HUES64 (cell line): ENCODE measurements at regions not wholly inside any gene's neighbourhood (a gene's known extent, or its start where the extent isn't known, plus 50 kb on each side); places are given as distances from the start of the nearest gene placed in this dataset.

Experiments
- H3K27ac ChIP-seq: 2 replicates; pipeline ENCODE4 v1.7.0; 2013; ENCODE audit warnings: low read depth, low read length, inconsistent platforms
- H3K27me3 ChIP-seq: 2 replicates; pipeline ENCODE4 v1.6.1; 2013; ENCODE audit warnings: mild to moderate bottlenecking, low read length; ENCODE audit not compliant: insufficient read depth
- H3K36me3 ChIP-seq: 2 replicates; pipeline ENCODE4 v1.6.1; 2013; ENCODE audit warnings: mild to moderate bottlenecking, low read length; ENCODE audit not compliant: insufficient read depth
- H3K4me1 ChIP-seq: 2 replicates; pipeline ENCODE4 v1.6.1; 2013; ENCODE audit warnings: mild to moderate bottlenecking, low read length, moderate library complexity; ENCODE audit not compliant: insufficient read depth
- H3K4me3 ChIP-seq: 2 replicates; pipeline ENCODE4 v1.5.1; 2013; ENCODE audit warnings: mild to moderate bottlenecking, low read length, moderate library complexity
- H3K9ac ChIP-seq: 2 replicates; pipeline ENCODE4 v1.6.1; 2013; ENCODE audit warnings: mild to moderate bottlenecking, low read depth, low read length
- H3K9me3 ChIP-seq: 2 replicates; pipeline ENCODE4 v1.6.1; 2013; ENCODE audit warnings: low read depth, low read length; ENCODE audit not compliant: insufficient read depth
- WGBS: fragments of 150-250, 120-280 bp; methylation state at CpG from one replicate; pipeline ENCODE4 v1.1.7; 2013; ENCODE audit warnings: missing lambda C conversion rate; 5-methylcytosine and 5-hydroxymethylcytosine counted together

- Histone ChIP-seq H3K27ac (no peak overlapping the region), H3K9me3 (no peaks in the 10 kb centered on the region), H3K9ac (no peak overlapping the region), H3K4me3 (no peak overlapping the region), H3K4me1 (no peaks in the 10 kb centered on the region), H3K27me3 (no peaks in the 10 kb centered on the region), H3K36me3 (no peaks in the 10 kb centered on the region)
- WGBS = 98% methylated on average over 4 of the region's 5 CpGs
These were observed 63.3 kb upstream of the SLC30A5 start for GRCh38 chr5:69030358-69031062.

GRCh38 chr5:69032009-69032408 lies 61.8 kb upstream of the SLC30A5 start:
- H3K9me3 ChIP-seq = no peaks in the 10 kb centered on the region
- H3K36me3 ChIP-seq = no peaks in the 10 kb centered on the region
- H3K27ac ChIP-seq = no peak overlapping the region
- H3K27me3 ChIP-seq = no peaks in the 10 kb centered on the region
- no peak overlapping the region for H3K4me3 ChIP-seq
- WGBS = 87% methylated on average over 3 of the region's 3 CpGs
- no peaks in the 10 kb centered on the region for H3K4me1 ChIP-seq
- no peak overlapping the region for H3K9ac ChIP-seq

DNA sequence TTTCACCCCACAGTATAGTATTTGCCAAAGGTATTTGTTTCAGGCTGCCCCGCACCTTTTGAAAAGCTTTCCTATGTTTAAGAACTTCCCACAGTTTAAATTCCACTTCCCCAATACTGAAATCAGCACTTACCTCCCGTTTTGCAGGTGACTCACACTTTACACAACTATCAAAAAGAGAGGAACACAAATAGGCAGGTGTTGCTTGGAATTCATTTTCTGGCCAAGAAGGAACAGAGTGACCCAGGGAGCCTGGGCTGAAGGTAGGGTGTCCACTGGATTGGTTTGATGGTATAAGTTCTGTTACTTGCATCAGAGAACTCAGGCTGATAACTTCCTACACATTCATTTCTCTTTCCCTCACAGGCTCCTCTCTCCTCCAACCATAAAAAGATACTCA lies 60.1 kb upstream of the SLC30A5 start:
- Histone ChIP-seq H3K9ac (no peak overlapping the region), H3K36me3 (no peaks in the 10 kb centered on the region), H3K27ac (no peak overlapping the region), H3K27me3 (no peaks in the 10 kb centered on the region), H3K4me3 (no peak overlapping the region), H3K9me3 (no peaks in the 10 kb centered on the region), H3K4me1 (no peaks in the 10 kb centered on the region)
- WGBS = 86% methylated on average over 2 of the region's 2 CpGs

- H3K27me3 ChIP-seq = no peaks in the 10 kb centered on the region
- no peaks in the 10 kb centered on the region for H3K4me1 ChIP-seq
- no peak overlapping the region for H3K27ac ChIP-seq
- H3K9me3 ChIP-seq = no peaks in the 10 kb centered on the region
- H3K9ac ChIP-seq = no peak overlapping the region
- 90% methylated on average over 7 of the region's 7 CpGs for WGBS
- H3K36me3 ChIP-seq = no peaks in the 10 kb centered on the region
- no peak overlapping the region for H3K4me3 ChIP-seq
These were observed 58.9 kb upstream of the SLC30A5 start for GRCh38 chr5:69034898-69035297.

- no peak overlapping the region for H3K27ac ChIP-seq
- no peaks in the 10 kb centered on the region for H3K4me1 ChIP-seq
- H3K9ac ChIP-seq = no peak overlapping the region
- no peak overlapping the region for H3K4me3 ChIP-seq
- no peaks in the 10 kb centered on the region for H3K9me3 ChIP-seq
- WGBS = 98% methylated on average over 3 of the region's 4 CpGs
- H3K27me3 ChIP-seq = no peaks in the 10 kb centered on the region
- no peaks in the 10 kb centered on the region for H3K36me3 ChIP-seq
These were observed 58.1 kb upstream of the SLC30A5 start for GRCh38 chr5:69035665-69036064.

- no peaks in the 10 kb centered on the region for H3K36me3 ChIP-seq
- no peak overlapping the region for H3K9ac ChIP-seq
- no peak overlapping the region for H3K27ac ChIP-seq
- no peaks in the 10 kb centered on the region for H3K9me3 ChIP-seq
- no peaks in the 10 kb centered on the region for H3K27me3 ChIP-seq
- no peaks in the 10 kb centered on the region for H3K4me1 ChIP-seq
- 93% methylated on average over 7 of the region's 8 CpGs for WGBS
- H3K4me3 ChIP-seq = no peak overlapping the region
These were observed 55.3 kb upstream of the SLC30A5 start for GRCh38 chr5:69038539-69038938.

DNA sequence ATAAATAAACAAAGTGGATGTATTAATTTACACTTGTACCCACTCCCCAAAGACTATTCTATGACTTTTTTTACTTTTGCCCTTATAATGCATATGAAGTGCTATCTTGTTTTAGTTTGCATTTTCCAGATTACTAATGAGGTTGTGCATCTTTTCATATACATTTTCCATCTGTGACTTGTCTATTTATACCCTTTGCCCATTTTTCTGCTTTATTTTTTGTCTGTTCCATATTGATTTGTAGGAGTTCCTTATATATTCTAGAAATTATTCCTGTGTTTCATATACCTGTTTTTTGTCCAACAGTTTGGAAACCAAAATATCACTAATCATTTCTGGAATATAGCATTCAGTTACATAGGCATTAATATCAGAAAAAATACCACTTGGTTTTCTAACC lies 54.0 kb upstream of the SLC30A5 start:
- no peak overlapping the region for H3K9ac ChIP-seq
- no peak overlapping the region for H3K4me3 ChIP-seq
- H3K36me3 ChIP-seq = no peaks in the 10 kb centered on the region
- H3K9me3 ChIP-seq = no peaks in the 10 kb centered on the region
- H3K27ac ChIP-seq = no peak overlapping the region
- H3K4me1 ChIP-seq = no peaks in the 10 kb centered on the region
- H3K27me3 ChIP-seq = no peaks in the 10 kb centered on the region

DNA sequence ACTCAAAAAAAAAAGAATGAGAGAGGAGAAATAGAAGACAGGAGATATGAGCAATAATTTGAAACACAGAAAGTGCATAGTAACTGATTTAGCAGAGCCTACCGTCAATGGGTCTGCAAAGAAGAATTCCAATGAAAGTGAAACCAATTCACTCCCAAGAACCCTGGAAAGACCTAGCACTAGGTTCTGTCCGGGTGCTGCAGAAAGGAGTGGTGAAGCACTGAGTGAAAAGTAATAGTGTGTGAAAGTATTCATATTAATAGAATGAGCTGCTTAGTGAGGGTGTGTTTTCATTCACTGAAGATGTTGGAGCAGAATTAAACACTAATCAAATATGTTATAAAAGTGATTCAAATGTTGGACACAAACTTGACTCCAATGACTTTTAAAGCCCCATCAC lies 51.3 kb upstream of the SLC30A5 start:
- no peaks in the 10 kb centered on the region for H3K9me3 ChIP-seq
- no peak overlapping the region for H3K9ac ChIP-seq
- H3K27ac ChIP-seq = no peak overlapping the region
- no peaks in the 10 kb centered on the region for H3K27me3 ChIP-seq
- no peaks in the 10 kb centered on the region for H3K36me3 ChIP-seq
- no peaks in the 10 kb centered on the region for H3K4me1 ChIP-seq
- H3K4me3 ChIP-seq = no peak overlapping the region
- WGBS = 54% methylated on average over 2 of the region's 2 CpGs

- H3K4me3 ChIP-seq = peak overlapping the region; percentile 60
- no peaks in the 10 kb centered on the region for H3K27me3 ChIP-seq
- H3K36me3 ChIP-seq = no peaks in the 10 kb centered on the region
- no peaks in the 10 kb centered on the region for H3K9me3 ChIP-seq
- H3K9ac ChIP-seq = peak overlapping the region; percentile 68; the same call in 1 of the 2 replicates
- no peak overlapping the region for H3K27ac ChIP-seq
- WGBS = 31% methylated on average over 16 of the region's 19 CpGs
- H3K4me1 ChIP-seq = no peaks in the 10 kb centered on the region
These were observed 50.7 kb upstream of the SLC30A5 start for GRCh38 chr5:69042915-69043654.

- Histone ChIP-seq H3K36me3 (no peaks in the 10 kb centered on the region), H3K27ac (no peak overlapping the region), H3K27me3 (no peaks in the 10 kb centered on the region), H3K4me1 (no peaks in the 10 kb centered on the region), H3K9me3 (no peaks in the 10 kb centered on the region), H3K4me3 (no peak overlapping the region; the same call in 1 of the 2 replicates), H3K9ac (0 out of 2 replicates have a peak overlapping the region, but pooled peaks have one; percentile 68)
- WGBS = 92% methylated on average over 2 of the region's 2 CpGs
These were observed 50.2 kb upstream of the SLC30A5 start for GRCh38 chr5:69043655-69043996.
